HL-60 (cell line): ENCODE measurements at regions not wholly inside any gene's neighbourhood (a gene's known extent, or its start where the extent isn't known, plus 50 kb on each side); places are given as distances from the start of the nearest gene placed in this dataset.
A peak's percentile ranks its signal among the peaks of the same experiment; 100 is the strongest.

Experiments used
- DNase-seq, 2 experiments: peaks; one replicate each; pipeline ENCODE4 v3.0.0-alpha.2; 2010 to 2020; ENCODE audit warnings: low read depth in 1 of 2, low spot score in 1 of 2
- H3K27ac ChIP-seq: fragments of 250-450 bp; sonication (Bioruptor Pico); replicated peaks from 2 replicates; pipeline ENCODE4 v1.5.1; 2020; ENCODE audit warnings: mild to moderate bottlenecking, moderate library complexity
- H3K27me3 ChIP-seq: fragments of 250-450 bp; sonication (Bioruptor Pico); 2 replicates; pipeline ENCODE4 v1.5.1; 2021; ENCODE audit warnings: mild to moderate bottlenecking, moderate library complexity; ENCODE audit not compliant: insufficient read depth, poor library complexity, severe bottlenecking
- H3K4me3 ChIP-seq: replicated peaks from 2 replicates; pipeline ENCODE4 v1.5.1; 2011; ENCODE audit warnings: mild to moderate bottlenecking, control low read depth, low read length; ENCODE audit not compliant: insufficient read depth
- GABPA ChIP-seq: IDR thresholded peaks from 2 replicates; pipeline ENCODE4 v1.6.1; 2012; ENCODE audit warnings: low read depth
- POLR2AphosphoS5 ChIP-seq: IDR thresholded peaks from 2 replicates; pipeline ENCODE4 v1.6.1; 2012; ENCODE audit warnings: low read depth
- SPI1 ChIP-seq: IDR thresholded peaks from 2 replicates; pipeline ENCODE4 v1.6.1; 2012; ENCODE audit warnings: low read depth, mild to moderate bottlenecking, borderline replicate concordance
- TF ChIP-seq, protein P1 (sequence below): IDR thresholded peaks from one replicate; pipeline ENCODE4 v1.5.1; 2011; ENCODE audit warnings: low read length, control low read depth, inconsistent platforms; ENCODE audit not compliant: insufficient read depth
- TF ChIP-seq, protein P2 (sequence below): IDR thresholded peaks from 2 replicates; pipeline ENCODE4 v1.6.1; 2012; ENCODE audit warnings: low read depth; ENCODE audit not compliant: insufficient replicate concordance

DNA sequence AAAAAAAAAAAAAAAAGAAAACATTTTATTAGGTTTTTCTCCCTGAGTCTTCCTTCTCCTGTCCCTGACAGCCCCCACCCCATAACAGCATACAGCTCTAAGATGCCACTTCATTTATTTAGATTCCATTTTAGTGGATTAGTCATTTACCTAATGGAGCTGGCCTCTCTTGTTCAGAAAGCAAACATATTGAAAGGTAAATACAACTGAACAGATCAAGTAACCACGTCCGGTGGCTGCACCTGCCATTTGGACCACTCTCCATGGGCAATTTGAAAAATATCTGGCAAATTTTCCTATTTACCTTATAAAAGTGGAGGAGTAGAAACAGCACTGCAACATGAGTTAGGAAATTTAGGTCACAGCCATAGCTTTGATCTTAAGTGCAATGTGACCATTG, 254.6 kb downstream of the C12orf42 start:
- H3K27ac ChIP-seq: no peak overlapping the region
- no peak overlapping the region for H3K4me3 ChIP-seq
- peaks cover 2% of the 10 kb centered on the region for H3K27me3 ChIP-seq
- no peak for TF ChIP-seq GABPA
- no peak for TF ChIP-seq POLR2AphosphoS5
- TF ChIP-seq, protein P1, sequence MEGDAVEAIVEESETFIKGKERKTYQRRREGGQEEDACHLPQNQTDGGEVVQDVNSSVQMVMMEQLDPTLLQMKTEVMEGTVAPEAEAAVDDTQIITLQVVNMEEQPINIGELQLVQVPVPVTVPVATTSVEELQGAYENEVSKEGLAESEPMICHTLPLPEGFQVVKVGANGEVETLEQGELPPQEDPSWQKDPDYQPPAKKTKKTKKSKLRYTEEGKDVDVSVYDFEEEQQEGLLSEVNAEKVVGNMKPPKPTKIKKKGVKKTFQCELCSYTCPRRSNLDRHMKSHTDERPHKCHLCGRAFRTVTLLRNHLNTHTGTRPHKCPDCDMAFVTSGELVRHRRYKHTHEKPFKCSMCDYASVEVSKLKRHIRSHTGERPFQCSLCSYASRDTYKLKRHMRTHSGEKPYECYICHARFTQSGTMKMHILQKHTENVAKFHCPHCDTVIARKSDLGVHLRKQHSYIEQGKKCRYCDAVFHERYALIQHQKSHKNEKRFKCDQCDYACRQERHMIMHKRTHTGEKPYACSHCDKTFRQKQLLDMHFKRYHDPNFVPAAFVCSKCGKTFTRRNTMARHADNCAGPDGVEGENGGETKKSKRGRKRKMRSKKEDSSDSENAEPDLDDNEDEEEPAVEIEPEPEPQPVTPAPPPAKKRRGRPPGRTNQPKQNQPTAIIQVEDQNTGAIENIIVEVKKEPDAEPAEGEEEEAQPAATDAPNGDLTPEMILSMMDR: no peak
- no peak for TF ChIP-seq SPI1
- TF ChIP-seq, protein P2, sequence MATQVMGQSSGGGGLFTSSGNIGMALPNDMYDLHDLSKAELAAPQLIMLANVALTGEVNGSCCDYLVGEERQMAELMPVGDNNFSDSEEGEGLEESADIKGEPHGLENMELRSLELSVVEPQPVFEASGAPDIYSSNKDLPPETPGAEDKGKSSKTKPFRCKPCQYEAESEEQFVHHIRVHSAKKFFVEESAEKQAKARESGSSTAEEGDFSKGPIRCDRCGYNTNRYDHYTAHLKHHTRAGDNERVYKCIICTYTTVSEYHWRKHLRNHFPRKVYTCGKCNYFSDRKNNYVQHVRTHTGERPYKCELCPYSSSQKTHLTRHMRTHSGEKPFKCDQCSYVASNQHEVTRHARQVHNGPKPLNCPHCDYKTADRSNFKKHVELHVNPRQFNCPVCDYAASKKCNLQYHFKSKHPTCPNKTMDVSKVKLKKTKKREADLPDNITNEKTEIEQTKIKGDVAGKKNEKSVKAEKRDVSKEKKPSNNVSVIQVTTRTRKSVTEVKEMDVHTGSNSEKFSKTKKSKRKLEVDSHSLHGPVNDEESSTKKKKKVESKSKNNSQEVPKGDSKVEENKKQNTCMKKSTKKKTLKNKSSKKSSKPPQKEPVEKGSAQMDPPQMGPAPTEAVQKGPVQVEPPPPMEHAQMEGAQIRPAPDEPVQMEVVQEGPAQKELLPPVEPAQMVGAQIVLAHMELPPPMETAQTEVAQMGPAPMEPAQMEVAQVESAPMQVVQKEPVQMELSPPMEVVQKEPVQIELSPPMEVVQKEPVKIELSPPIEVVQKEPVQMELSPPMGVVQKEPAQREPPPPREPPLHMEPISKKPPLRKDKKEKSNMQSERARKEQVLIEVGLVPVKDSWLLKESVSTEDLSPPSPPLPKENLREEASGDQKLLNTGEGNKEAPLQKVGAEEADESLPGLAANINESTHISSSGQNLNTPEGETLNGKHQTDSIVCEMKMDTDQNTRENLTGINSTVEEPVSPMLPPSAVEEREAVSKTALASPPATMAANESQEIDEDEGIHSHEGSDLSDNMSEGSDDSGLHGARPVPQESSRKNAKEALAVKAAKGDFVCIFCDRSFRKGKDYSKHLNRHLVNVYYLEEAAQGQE: no peak
- DNase-seq: no peak

DNA sequence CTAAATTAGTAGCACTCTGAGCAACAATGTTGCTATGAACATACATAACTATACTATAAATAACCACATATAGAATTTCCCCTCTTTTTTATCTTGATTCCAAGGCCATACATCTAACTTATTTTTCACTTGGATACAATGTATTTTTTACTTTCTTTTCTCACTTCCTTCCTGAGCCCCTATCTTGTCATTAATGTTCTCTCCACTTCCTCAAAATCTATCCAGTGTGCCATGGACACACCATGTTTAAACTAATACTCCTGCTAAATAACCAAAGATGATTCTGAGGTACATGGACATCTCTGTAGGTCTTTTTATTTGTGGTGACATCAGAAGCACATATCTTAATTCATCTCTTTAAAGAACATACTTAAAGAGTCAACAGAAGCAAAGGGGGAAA, 251.2 kb downstream of the C12orf42 start:
- Histone ChIP-seq H3K4me3 (no peak overlapping the region), H3K27ac (no peak overlapping the region), H3K27me3 (peaks cover 2% of the 10 kb centered on the region)
- no peak for DNase-seq
- TF ChIP-seq, protein P1: no peak
- TF ChIP-seq POLR2AphosphoS5: no peak
- TF ChIP-seq SPI1: peak; percentile 51
- TF ChIP-seq, protein P2: no peak

DNA sequence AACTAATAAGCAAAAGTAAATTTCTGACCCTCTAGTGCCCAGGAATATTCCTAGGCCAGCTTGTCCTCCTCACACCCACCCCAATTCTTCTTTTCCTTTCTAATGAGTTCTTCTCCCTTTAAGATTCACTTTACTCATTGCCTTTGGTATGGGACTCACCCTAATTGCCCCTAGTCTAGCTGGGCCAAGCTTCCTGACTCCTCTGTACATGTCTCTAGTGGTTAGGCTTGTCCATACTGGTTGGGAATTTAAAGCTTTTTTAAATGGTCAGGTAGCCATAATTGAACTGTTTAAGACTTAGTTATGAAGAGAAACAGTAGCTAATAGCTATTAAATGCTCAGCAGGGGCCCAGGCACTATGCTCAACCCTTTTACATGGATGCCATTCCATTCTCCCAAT, 248.2 kb downstream of the C12orf42 start:
- H3K27me3 ChIP-seq: no peaks in the 10 kb centered on the region
- H3K4me3 ChIP-seq: no peak overlapping the region
- TF ChIP-seq, protein P1: no peak
- TF ChIP-seq GABPA: no peak
- no peak for TF ChIP-seq SPI1
- DNase-seq: no peak
- no peak overlapping the region for H3K27ac ChIP-seq

DNA sequence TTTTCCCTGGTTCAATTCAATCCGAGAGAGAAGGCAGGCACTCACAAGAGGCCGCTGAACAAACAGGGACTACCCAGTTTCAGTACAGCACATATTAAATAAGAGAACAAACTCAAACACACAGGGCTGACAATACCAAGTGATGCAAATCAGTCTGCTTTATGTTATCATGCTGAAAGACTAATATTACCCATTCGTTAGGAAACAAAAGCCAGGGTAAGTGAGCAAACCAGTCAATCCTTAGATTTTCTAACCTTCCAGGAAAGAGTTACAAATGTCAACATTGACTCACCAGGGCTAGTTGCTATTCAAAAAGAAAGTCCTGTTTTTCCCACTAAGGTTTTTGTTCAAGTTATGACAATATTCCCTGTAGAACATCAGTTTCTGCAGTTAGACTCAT, 246.2 kb downstream of the C12orf42 start:
- DNase-seq: no peak
- H3K4me3 ChIP-seq: no peak overlapping the region
- H3K27me3 ChIP-seq: no peaks in the 10 kb centered on the region
- TF ChIP-seq, protein P1: no peak
- TF ChIP-seq SPI1: no peak
- TF ChIP-seq GABPA: no peak
- TF ChIP-seq POLR2AphosphoS5: no peak
- TF ChIP-seq, protein P2: no peak
- no peak overlapping the region for H3K27ac ChIP-seq
